ENCODE measurements at regions not wholly inside any gene's neighbourhood (a gene's known extent, or its start where the extent isn't known, plus 50 kb on each side); places are given as distances from the start of the nearest gene placed in this dataset.

GRCh38 chr16:48000622-48001021, 155.2 kb downstream of the ABCC12 start:
- TF ChIP-seq POLR2A (IDR thresholded peaks at IDR 0.05) (no peak), CTCF (IDR thresholded peaks at IDR 0.05) (no peak)
